CD4-positive, alpha-beta T cell (primary cell): ENCODE measurements at regions not wholly inside any gene's neighbourhood (a gene's known extent, or its start where the extent isn't known, plus 50 kb on each side); places are given as distances from the start of the nearest gene placed in this dataset.

ENCODE experiments used
- ATAC-seq: fragments of 200-7000 bp; cut with Tn5 transposase; one replicate; pipeline ENCODE4 v1.10.0; 2022; ENCODE audit warnings: mild to moderate bottlenecking; ENCODE audit not compliant: poor library complexity
- CTCF ChIA-PET: fragments of 350-600 bp; sonication (Branson Sonifier 250); formaldehyde crosslinking; loops from one replicate; lab custom pipeline; 2021; ENCODE audit warnings: antibody characterized with exemption, inconsistent platforms; lab: Charles Lee
- POLR2A ChIA-PET: fragments of 350-600 bp; sonication (Branson Sonifier 250); formaldehyde crosslinking; loops from one replicate; lab custom pipeline; 2021; ENCODE audit warnings: antibody characterized with exemption, inconsistent platforms; lab: Charles Lee
- DNase-seq, 14 experiments: peaks; one replicate each; pipeline ENCODE4 v3.0.0-alpha.2; 2013 to 2020; ENCODE audit warnings: mixed read lengths in 2 of 14
- H3K27ac ChIP-seq, 2 donors: one replicate each; pipeline versions ENCODE4 v1.5.1 to v1.7.0; 2013; ENCODE audit warnings: low read length in 2 of 2, low read depth in 1 of 2, mild to moderate bottlenecking in 1 of 2
- H3K27me3 ChIP-seq, 2 experiments: 1 replicate in 1 of 2; 2 replicates in 1 of 2; pipeline versions ENCODE4 v1.6.1 to v1.7.0; 2013; ENCODE audit warnings: low read length in 2 of 2, control low read depth in 1 of 2, mild to moderate bottlenecking in 1 of 2, moderate library complexity in 1 of 2; ENCODE audit not compliant: insufficient read depth in 2 of 2, control insufficient read depth in 1 of 2
- H3K36me3 ChIP-seq: one replicate; pipeline ENCODE4 v1.6.1; 2013; ENCODE audit warnings: low read length, control low read depth; ENCODE audit not compliant: insufficient read depth
- H3K4me1 ChIP-seq: one replicate; pipeline ENCODE4 v1.6.1; 2013; ENCODE audit warnings: low read length, control low read depth; ENCODE audit not compliant: insufficient read depth
- H3K4me3 ChIP-seq: one replicate; pipeline ENCODE4 v1.5.1; 2013; ENCODE audit warnings: mild to moderate bottlenecking, low read length, moderate library complexity
- H3K9me3 ChIP-seq, 2 experiments: 1 replicate in 1 of 2; 2 replicates in 1 of 2; pipeline versions ENCODE4 v1.6.1 to v1.7.0; 2013; ENCODE audit warnings: low read length in 2 of 2, mild to moderate bottlenecking in 2 of 2, control low read depth in 1 of 2, moderate library complexity in 1 of 2; ENCODE audit not compliant: control insufficient read depth in 1 of 2, insufficient read depth in 1 of 2
- H3K27ac Mint-ChIP-seq: one replicate; pipeline ENCODE4 v1.8.0; 2020; ENCODE audit warnings: mixed read lengths
- H3K27me3 Mint-ChIP-seq: one replicate; pipeline ENCODE4 v1.8.0; 2021; ENCODE audit warnings: mixed read lengths
- H3K36me3 Mint-ChIP-seq: one replicate; pipeline ENCODE4 v1.8.0; 2021; ENCODE audit warnings: low read depth, mixed read lengths
- H3K4me1 Mint-ChIP-seq: one replicate; pipeline ENCODE4 v1.8.0; 2021; ENCODE audit warnings: low read depth, mixed read lengths
- H3K4me3 Mint-ChIP-seq: one replicate; pipeline ENCODE4 v1.8.0; 2020; ENCODE audit warnings: mild to moderate bottlenecking, mixed read lengths
- H3K9me3 Mint-ChIP-seq: one replicate; pipeline ENCODE4 v1.8.0; 2020; ENCODE audit warnings: mixed read lengths
- intact Hi-C, 2 experiments: fragments of 100-400 bp; cut with DNase I in 1 of 2; cut with micrococcal nuclease in 1 of 2; formaldehyde crosslinking; loops; one replicate each; pipeline versions ENCODE4 v1.15.1 to v1.9.0; 2023 to 2025; cut with DNase I, micrococcal nuclease
- TF ChIP-seq, protein P1 (sequence below): fragments of 200-600 bp; IDR thresholded peaks from one replicate; pipeline ENCODE4 v1.8.0; 2022; ENCODE audit warnings: antibody characterized with exemption, mild to moderate bottlenecking

GRCh38 chr5:161093100-161093499, 241.1 kb upstream of the ATP10B start:
- Histone ChIP-seq H3K9me3 (peaks cover 0 to 8% of the 10 kb centered on the region in 2 experiments), H3K4me1 (no peaks in the 10 kb centered on the region), H3K4me3 (no peak overlapping the region), H3K27me3 (no peaks in the 10 kb centered on the region), H3K27ac (no peak overlapping the region), H3K36me3 (no peaks in the 10 kb centered on the region)
- ATAC-seq = no peak
- TF ChIP-seq, protein P1, sequence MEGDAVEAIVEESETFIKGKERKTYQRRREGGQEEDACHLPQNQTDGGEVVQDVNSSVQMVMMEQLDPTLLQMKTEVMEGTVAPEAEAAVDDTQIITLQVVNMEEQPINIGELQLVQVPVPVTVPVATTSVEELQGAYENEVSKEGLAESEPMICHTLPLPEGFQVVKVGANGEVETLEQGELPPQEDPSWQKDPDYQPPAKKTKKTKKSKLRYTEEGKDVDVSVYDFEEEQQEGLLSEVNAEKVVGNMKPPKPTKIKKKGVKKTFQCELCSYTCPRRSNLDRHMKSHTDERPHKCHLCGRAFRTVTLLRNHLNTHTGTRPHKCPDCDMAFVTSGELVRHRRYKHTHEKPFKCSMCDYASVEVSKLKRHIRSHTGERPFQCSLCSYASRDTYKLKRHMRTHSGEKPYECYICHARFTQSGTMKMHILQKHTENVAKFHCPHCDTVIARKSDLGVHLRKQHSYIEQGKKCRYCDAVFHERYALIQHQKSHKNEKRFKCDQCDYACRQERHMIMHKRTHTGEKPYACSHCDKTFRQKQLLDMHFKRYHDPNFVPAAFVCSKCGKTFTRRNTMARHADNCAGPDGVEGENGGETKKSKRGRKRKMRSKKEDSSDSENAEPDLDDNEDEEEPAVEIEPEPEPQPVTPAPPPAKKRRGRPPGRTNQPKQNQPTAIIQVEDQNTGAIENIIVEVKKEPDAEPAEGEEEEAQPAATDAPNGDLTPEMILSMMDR = no peak
- H3K27me3 Mint-ChIP-seq = no peaks in the 10 kb centered on the region
- POLR2A ChIA-PET = no interaction called here
- no peak overlapping the region for H3K4me3 Mint-ChIP-seq
- H3K27ac Mint-ChIP-seq = no peak overlapping the region
- CTCF ChIA-PET = no interaction called here
- DNase-seq = no peak
- no peaks in the 10 kb centered on the region for H3K36me3 Mint-ChIP-seq
- intact Hi-C loops = no loop called here
- H3K4me1 Mint-ChIP-seq = no peaks in the 10 kb centered on the region
- no peaks in the 10 kb centered on the region for H3K9me3 Mint-ChIP-seq

GRCh38 chr5:161089569-161089968, 237.6 kb upstream of the ATP10B start:
- Mint-ChIP-seq H3K36me3 (no peaks in the 10 kb centered on the region), H3K27me3 (no peaks in the 10 kb centered on the region), H3K4me3 (no peak overlapping the region), H3K27ac (no peak overlapping the region), H3K9me3 (no peaks in the 10 kb centered on the region), H3K4me1 (no peaks in the 10 kb centered on the region)
- Histone ChIP-seq H3K4me3 (no peak overlapping the region), H3K27me3 (no peaks in the 10 kb centered on the region), H3K27ac (no peak overlapping the region), H3K9me3 (peaks cover 0 to 8% of the 10 kb centered on the region in 2 experiments), H3K4me1 (no peaks in the 10 kb centered on the region), H3K36me3 (no peaks in the 10 kb centered on the region)
- ChIA-PET CTCF (no interaction called here), POLR2A (no interaction called here)
- ATAC-seq = no peak
- no peak for DNase-seq
- intact Hi-C loops = no loop called here
- TF ChIP-seq, protein P1 = no peak

GRCh38 chr5:161086461-161086860, 234.4 kb upstream of the ATP10B start:
- H3K9me3 ChIP-seq = no peaks in the 10 kb centered on the region
- CTCF ChIA-PET = no interaction called here
- no peak overlapping the region for H3K27ac ChIP-seq
- TF ChIP-seq, protein P1 = no peak
- Mint-ChIP-seq H3K27ac (no peak overlapping the region), H3K4me1 (no peaks in the 10 kb centered on the region), H3K9me3 (no peaks in the 10 kb centered on the region), H3K27me3 (no peaks in the 10 kb centered on the region), H3K4me3 (no peak overlapping the region), H3K36me3 (no peaks in the 10 kb centered on the region)
- ATAC-seq = no peak
- intact Hi-C loops = no loop called here
- no peaks in the 10 kb centered on the region for H3K4me1 ChIP-seq
- no peaks in the 10 kb centered on the region for H3K27me3 ChIP-seq
- H3K4me3 ChIP-seq = no peak overlapping the region
- DNase-seq = no peak
- POLR2A ChIA-PET = no interaction called here
- no peaks in the 10 kb centered on the region for H3K36me3 ChIP-seq
